ENCODE measurements at regions not wholly inside any gene's neighbourhood (a gene's known extent, or its start where the extent isn't known, plus 50 kb on each side); places are given as distances from the start of the nearest gene placed in this dataset.
"Not testable (repeated sequence)": the region's sequence is repeated elsewhere in the genome, so short reads cannot be mapped to it uniquely, and the experiment has no call there.

DNA sequence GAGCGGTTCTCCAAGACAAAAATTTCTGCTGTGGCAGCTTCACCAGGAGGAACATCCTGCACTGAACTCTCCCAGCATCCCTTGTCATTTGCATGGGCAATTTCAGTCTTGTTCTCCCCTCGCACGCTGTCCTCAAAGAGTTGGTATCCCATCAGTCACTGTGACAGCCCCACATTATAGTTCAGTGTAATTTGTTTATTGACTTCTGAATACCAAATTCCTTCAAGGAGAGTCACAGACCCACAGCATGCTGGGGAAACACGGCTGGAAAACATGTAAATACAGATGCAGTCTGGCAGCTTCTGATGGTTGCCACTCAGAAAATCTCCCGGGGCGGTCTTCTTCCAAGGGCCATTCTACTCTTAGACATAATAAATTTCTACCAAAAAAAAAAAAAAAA is 151.0 kb upstream of the NEBL start:
- Histone ChIP-seq H3K27me3 (ENCODE audit: control insufficient read depth in 2 of 2, insufficient read depth in 1 of 2, low read length in 1 of 2) (no peaks in the 10 kb centered on the region), H3K4me1 (ENCODE audit: control insufficient read depth in 2 of 2, insufficient read depth in 2 of 2, low read length in 2 of 2) (no peaks in the 10 kb centered on the region), H3K4me3 (ENCODE audit: low read length in 2 of 2) (no peak overlapping the region), H3K27ac (ENCODE audit: low read depth in 1 of 2, low read length in 1 of 2) (no peak overlapping the region), H3K36me3 (ENCODE audit: control insufficient read depth in 2 of 2, insufficient read depth in 2 of 2, low read length in 1 of 2) (no peaks in the 10 kb centered on the region), H3K9me3 (ENCODE audit: control insufficient read depth in 2 of 2, insufficient read depth in 1 of 2, low read length in 1 of 2) (no peaks in the 10 kb centered on the region)
- DNase-seq (ENCODE audit: low read depth in 6 of 9, low spot score in 9 of 9) = no peak
- 92% methylated on average over 6 of the region's 6 CpGs for WGBS

DNA sequence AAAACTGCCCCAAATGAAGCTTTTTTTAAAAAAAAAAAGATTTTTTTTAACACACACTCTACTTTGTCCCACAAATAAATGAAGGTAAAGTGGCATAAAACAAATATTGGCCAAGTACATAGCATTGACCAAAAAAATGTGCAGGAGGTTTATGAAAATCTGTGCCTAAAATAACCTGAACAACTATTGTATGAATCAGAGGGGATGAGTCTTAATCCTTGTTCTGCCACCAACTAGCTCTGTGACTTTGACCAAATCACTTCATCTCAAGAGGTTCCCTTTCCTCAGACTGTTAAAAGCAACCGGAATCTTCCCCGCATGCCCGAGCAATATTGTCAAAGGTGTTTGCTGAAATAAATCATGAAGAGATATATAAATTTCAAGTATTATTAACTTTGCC is 150.4 kb upstream of the NEBL start:
- no peak overlapping the region for H3K4me3 ChIP-seq (ENCODE audit: low read length in 2 of 2)
- H3K4me1 ChIP-seq (ENCODE audit: control insufficient read depth in 2 of 2, insufficient read depth in 2 of 2, low read length in 2 of 2) = no peaks in the 10 kb centered on the region
- H3K9me3 ChIP-seq (ENCODE audit: control insufficient read depth in 2 of 2, insufficient read depth in 1 of 2, low read length in 1 of 2) = no peaks in the 10 kb centered on the region
- no peak overlapping the region for H3K27ac ChIP-seq (ENCODE audit: low read depth in 1 of 2, low read length in 1 of 2)
- H3K27me3 ChIP-seq (ENCODE audit: control insufficient read depth in 2 of 2, insufficient read depth in 1 of 2, low read length in 1 of 2) = no peaks in the 10 kb centered on the region
- no peaks in the 10 kb centered on the region for H3K36me3 ChIP-seq (ENCODE audit: control insufficient read depth in 2 of 2, insufficient read depth in 2 of 2, low read length in 1 of 2)
- no peak for DNase-seq (ENCODE audit: low read depth in 6 of 9, low spot score in 9 of 9)
- 100% methylated on average over 3 of the region's 3 CpGs for WGBS

GRCh38 chr10:21047096-21047495 is 150.0 kb upstream of the NEBL start:
- Histone ChIP-seq H3K27ac (ENCODE audit: low read depth in 1 of 2, low read length in 1 of 2) (no peak overlapping the region), H3K4me3 (ENCODE audit: low read length in 2 of 2) (no peak overlapping the region), H3K4me1 (ENCODE audit: control insufficient read depth in 2 of 2, insufficient read depth in 2 of 2, low read length in 2 of 2) (no peaks in the 10 kb centered on the region), H3K27me3 (ENCODE audit: control insufficient read depth in 2 of 2, insufficient read depth in 1 of 2, low read length in 1 of 2) (no peaks in the 10 kb centered on the region), H3K36me3 (ENCODE audit: control insufficient read depth in 2 of 2, insufficient read depth in 2 of 2, low read length in 1 of 2) (no peaks in the 10 kb centered on the region), H3K9me3 (ENCODE audit: control insufficient read depth in 2 of 2, insufficient read depth in 1 of 2, low read length in 1 of 2) (no peaks in the 10 kb centered on the region)
- no peak for DNase-seq (ENCODE audit: low read depth in 6 of 9, low spot score in 9 of 9)

DNA sequence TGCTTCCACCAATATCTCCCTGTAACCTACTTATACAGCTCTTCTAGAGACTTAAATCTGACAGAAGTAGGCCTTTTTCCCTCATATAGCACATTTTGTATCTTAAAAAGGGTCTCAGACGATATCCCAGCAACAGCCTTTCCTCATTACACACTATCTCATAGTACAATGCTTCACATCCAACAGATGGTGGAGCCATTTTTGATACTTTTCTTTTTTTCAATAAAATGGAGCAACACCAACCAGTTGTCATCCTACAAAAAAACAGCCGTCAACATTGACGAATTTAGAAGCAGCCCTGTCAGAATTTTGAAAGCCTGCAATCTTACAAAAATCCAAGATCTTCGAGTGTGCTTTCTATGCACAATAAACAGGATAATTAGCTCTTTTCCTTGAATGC is 145.9 kb upstream of the NEBL start:
- Histone ChIP-seq H3K4me3 (ENCODE audit: low read length in 2 of 2) (no peak overlapping the region), H3K27ac (ENCODE audit: low read depth in 1 of 2, low read length in 1 of 2) (no peak overlapping the region), H3K9me3 (ENCODE audit: control insufficient read depth in 2 of 2, insufficient read depth in 1 of 2, low read length in 1 of 2) (no peaks in the 10 kb centered on the region), H3K4me1 (ENCODE audit: control insufficient read depth in 2 of 2, insufficient read depth in 2 of 2, low read length in 2 of 2) (no peaks in the 10 kb centered on the region), H3K36me3 (ENCODE audit: control insufficient read depth in 2 of 2, insufficient read depth in 2 of 2, low read length in 1 of 2) (no peaks in the 10 kb centered on the region), H3K27me3 (ENCODE audit: control insufficient read depth in 2 of 2, insufficient read depth in 1 of 2, low read length in 1 of 2) (no peaks in the 10 kb centered on the region)
- WGBS = 93% methylated on average over 4 of the region's 4 CpGs
- DNase-seq (ENCODE audit: low read depth in 6 of 9, low spot score in 9 of 9) = no peak

DNA sequence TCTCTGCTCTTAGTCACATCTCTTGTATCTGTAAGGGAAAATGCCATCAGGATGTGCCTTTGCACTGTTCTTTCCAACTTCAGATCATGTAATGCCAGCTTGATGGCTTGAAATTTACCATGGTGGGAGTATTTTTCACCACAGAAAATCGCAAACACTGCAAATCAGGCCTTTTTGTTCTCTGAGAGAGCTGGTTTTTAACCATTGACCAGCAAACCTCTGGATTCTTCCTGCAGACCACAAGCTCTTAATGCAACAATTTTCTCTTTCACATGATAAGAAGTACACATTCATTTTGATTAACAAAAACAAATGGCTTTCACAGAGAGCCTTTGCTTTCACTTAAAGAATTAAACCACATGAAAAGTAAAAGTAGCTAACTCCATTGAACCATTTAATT is 145.4 kb upstream of the NEBL start:
- H3K9me3 ChIP-seq (ENCODE audit: control insufficient read depth in 2 of 2, insufficient read depth in 1 of 2, low read length in 1 of 2) = no peaks in the 10 kb centered on the region
- DNase-seq (ENCODE audit: low read depth in 6 of 9, low spot score in 9 of 9) = no peak
- no peaks in the 10 kb centered on the region for H3K4me1 ChIP-seq (ENCODE audit: control insufficient read depth in 2 of 2, insufficient read depth in 2 of 2, low read length in 2 of 2)
- no peaks in the 10 kb centered on the region for H3K36me3 ChIP-seq (ENCODE audit: control insufficient read depth in 2 of 2, insufficient read depth in 2 of 2, low read length in 1 of 2)
- H3K27me3 ChIP-seq (ENCODE audit: control insufficient read depth in 2 of 2, insufficient read depth in 1 of 2, low read length in 1 of 2) = no peaks in the 10 kb centered on the region
- 93% methylated on average over 1 of the region's 1 CpG for WGBS
- no peak overlapping the region for H3K27ac ChIP-seq (ENCODE audit: low read depth in 1 of 2, low read length in 1 of 2)
- H3K4me3 ChIP-seq (ENCODE audit: low read length in 2 of 2) = no peak overlapping the region

DNA sequence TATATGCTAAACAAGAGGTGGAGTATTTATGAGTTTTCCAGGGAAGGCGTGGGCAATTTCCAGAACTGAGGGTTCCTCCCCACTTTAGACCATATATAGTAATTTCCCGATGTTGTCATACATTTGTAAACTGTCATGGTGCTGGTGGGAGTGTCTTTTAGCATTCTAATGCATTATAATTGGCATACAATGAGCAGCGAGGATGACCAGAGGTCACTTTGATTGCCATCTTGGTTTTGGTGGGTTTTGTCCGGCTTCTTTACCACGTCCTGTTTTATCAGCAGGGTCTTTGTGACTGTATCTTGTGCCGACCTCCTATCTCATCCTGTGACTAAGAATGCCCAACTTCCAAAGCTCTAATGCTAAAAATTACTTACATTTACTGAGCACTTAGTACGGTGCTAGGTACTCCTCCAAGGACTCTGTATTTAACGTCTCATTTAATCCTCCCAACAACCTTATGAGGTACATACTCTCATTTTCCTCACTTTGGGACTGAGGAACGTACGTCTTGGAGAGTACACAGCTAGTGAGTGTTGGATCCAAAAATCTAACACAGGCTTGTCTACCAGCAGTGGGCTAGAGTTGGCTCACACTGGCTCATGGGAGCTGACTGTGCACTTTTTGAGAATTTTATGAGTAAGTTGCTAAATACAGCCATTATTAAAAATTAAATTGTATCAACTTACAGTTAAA is 144.8 kb upstream of the NEBL start:
- 94% methylated on average over 10 of the region's 10 CpGs for WGBS
- Histone ChIP-seq H3K4me1 (ENCODE audit: control insufficient read depth in 2 of 2, insufficient read depth in 2 of 2, low read length in 2 of 2) (no peaks in the 10 kb centered on the region), H3K27ac (ENCODE audit: low read depth in 1 of 2, low read length in 1 of 2) (no peak overlapping the region), H3K4me3 (ENCODE audit: low read length in 2 of 2) (no peak overlapping the region), H3K9me3 (ENCODE audit: control insufficient read depth in 2 of 2, insufficient read depth in 1 of 2, low read length in 1 of 2) (no peaks in the 10 kb centered on the region), H3K27me3 (ENCODE audit: control insufficient read depth in 2 of 2, insufficient read depth in 1 of 2, low read length in 1 of 2) (no peaks in the 10 kb centered on the region), H3K36me3 (ENCODE audit: control insufficient read depth in 2 of 2, insufficient read depth in 2 of 2, low read length in 1 of 2) (no peaks in the 10 kb centered on the region)
- DNase-seq (ENCODE audit: low read depth in 6 of 9, low spot score in 9 of 9) = no peak

- no peaks in the 10 kb centered on the region for H3K9me3 ChIP-seq (ENCODE audit: control insufficient read depth in 2 of 2, insufficient read depth in 1 of 2, low read length in 1 of 2)
- no peak overlapping the region for H3K4me3 ChIP-seq (ENCODE audit: low read length in 2 of 2)
- no peak overlapping the region for H3K27ac ChIP-seq (ENCODE audit: low read depth in 1 of 2, low read length in 1 of 2)
- H3K4me1 ChIP-seq (ENCODE audit: control insufficient read depth in 2 of 2, insufficient read depth in 2 of 2, low read length in 2 of 2) = no peaks in the 10 kb centered on the region
- 95% methylated on average over 3 of the region's 3 CpGs for WGBS
- no peaks in the 10 kb centered on the region for H3K27me3 ChIP-seq (ENCODE audit: control insufficient read depth in 2 of 2, insufficient read depth in 1 of 2, low read length in 1 of 2)
- no peak for DNase-seq (ENCODE audit: low read depth in 6 of 9, low spot score in 9 of 9)
- H3K36me3 ChIP-seq (ENCODE audit: control insufficient read depth in 2 of 2, insufficient read depth in 2 of 2, low read length in 1 of 2) = no peaks in the 10 kb centered on the region
Measured at GRCh38 chr10:21039721-21040120, 142.6 kb upstream of the NEBL start.

- H3K27ac ChIP-seq (ENCODE audit: low read depth in 1 of 2, low read length in 1 of 2) = no peak overlapping the region
- H3K4me3 ChIP-seq (ENCODE audit: low read length in 2 of 2) = no peak overlapping the region
- H3K4me1 ChIP-seq (ENCODE audit: control insufficient read depth in 2 of 2, insufficient read depth in 2 of 2, low read length in 2 of 2) = no peaks in the 10 kb centered on the region
- no peaks in the 10 kb centered on the region for H3K9me3 ChIP-seq (ENCODE audit: control insufficient read depth in 2 of 2, insufficient read depth in 1 of 2, low read length in 1 of 2)
- no peak for DNase-seq (ENCODE audit: low read depth in 6 of 9, low spot score in 9 of 9)
- WGBS = 76% methylated on average over 5 of the region's 5 CpGs
- H3K27me3 ChIP-seq (ENCODE audit: control insufficient read depth in 2 of 2, insufficient read depth in 1 of 2, low read length in 1 of 2) = no peaks in the 10 kb centered on the region
- H3K36me3 ChIP-seq (ENCODE audit: control insufficient read depth in 2 of 2, insufficient read depth in 2 of 2, low read length in 1 of 2) = no peaks in the 10 kb centered on the region
Measured at GRCh38 chr10:21036757-21037156, 139.6 kb upstream of the NEBL start.

- WGBS = 99% methylated on average over 3 of the region's 3 CpGs
- DNase-seq (ENCODE audit: low read depth in 6 of 9, low spot score in 9 of 9); H3K9me3 ChIP-seq (ENCODE audit: control insufficient read depth in 2 of 2, insufficient read depth in 1 of 2, low read length in 1 of 2); H3K4me3 ChIP-seq (ENCODE audit: low read length in 2 of 2); H3K36me3 ChIP-seq (ENCODE audit: control insufficient read depth in 2 of 2, insufficient read depth in 2 of 2, low read length in 1 of 2); H3K4me1 ChIP-seq (ENCODE audit: control insufficient read depth in 2 of 2, insufficient read depth in 2 of 2, low read length in 2 of 2); H3K27ac ChIP-seq (ENCODE audit: low read depth in 1 of 2, low read length in 1 of 2); H3K27me3 ChIP-seq (ENCODE audit: control insufficient read depth in 2 of 2, insufficient read depth in 1 of 2, low read length in 1 of 2): not testable (repeated sequence)
Measured at GRCh38 chr10:21034770-21035169, 137.7 kb upstream of the NEBL start.

- 95% methylated on average over 2 of the region's 2 CpGs for WGBS
- DNase-seq (ENCODE audit: low read depth in 6 of 9, low spot score in 9 of 9) = no peak
- no peak overlapping the region for H3K27ac ChIP-seq (ENCODE audit: low read depth in 1 of 2, low read length in 1 of 2)
- H3K9me3 ChIP-seq (ENCODE audit: control insufficient read depth in 2 of 2, insufficient read depth in 1 of 2, low read length in 1 of 2) = no peaks in the 10 kb centered on the region
- H3K27me3 ChIP-seq (ENCODE audit: control insufficient read depth in 2 of 2, insufficient read depth in 1 of 2, low read length in 1 of 2) = no peaks in the 10 kb centered on the region
- no peak overlapping the region for H3K4me3 ChIP-seq (ENCODE audit: low read length in 2 of 2)
- no peaks in the 10 kb centered on the region for H3K36me3 ChIP-seq (ENCODE audit: control insufficient read depth in 2 of 2, insufficient read depth in 2 of 2, low read length in 1 of 2)
- H3K4me1 ChIP-seq (ENCODE audit: control insufficient read depth in 2 of 2, insufficient read depth in 2 of 2, low read length in 2 of 2) = no peaks in the 10 kb centered on the region
Measured at GRCh38 chr10:21034241-21034640, 137.1 kb upstream of the NEBL start.

Data from thymus (tissue), 11 donors.